Limb (tissue), 2 donors: ENCODE measurements at regions not wholly inside any gene's neighbourhood (a gene's known extent, or its start where the extent isn't known, plus 50 kb on each side); places are given as distances from the start of the nearest gene placed in this dataset.
"Not testable (repeated sequence)": the region's sequence is repeated elsewhere in the genome, so short reads cannot be mapped to it uniquely, and the experiment has no call there.

Experiments
- DNase-seq, 2 donors: peaks; one replicate each; pipeline ENCODE4 v3.0.0-alpha.2; 2016; ENCODE audit errors: extremely low spot score in 2 of 2

DNA sequence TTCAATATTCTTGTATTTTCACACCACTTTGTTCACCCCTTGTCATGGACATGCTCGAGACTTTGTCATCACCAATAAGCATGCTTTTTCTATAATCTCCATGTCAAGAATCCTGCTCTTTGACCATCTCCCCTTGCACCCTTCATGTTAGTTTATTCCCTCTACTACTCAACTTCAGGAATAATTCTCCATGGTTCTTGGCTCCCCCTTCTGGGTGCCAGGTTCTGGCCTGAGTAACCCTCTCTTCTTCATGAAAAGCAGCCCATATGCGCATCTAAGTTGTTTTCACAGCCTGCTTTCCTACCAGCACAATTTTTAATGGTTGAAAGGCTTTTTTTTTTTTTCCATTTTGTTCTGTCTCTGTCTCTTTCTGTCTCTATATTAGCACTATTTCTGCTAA is 160.7 kb downstream of the LEPR start:
- no peak for DNase-seq

DNA sequence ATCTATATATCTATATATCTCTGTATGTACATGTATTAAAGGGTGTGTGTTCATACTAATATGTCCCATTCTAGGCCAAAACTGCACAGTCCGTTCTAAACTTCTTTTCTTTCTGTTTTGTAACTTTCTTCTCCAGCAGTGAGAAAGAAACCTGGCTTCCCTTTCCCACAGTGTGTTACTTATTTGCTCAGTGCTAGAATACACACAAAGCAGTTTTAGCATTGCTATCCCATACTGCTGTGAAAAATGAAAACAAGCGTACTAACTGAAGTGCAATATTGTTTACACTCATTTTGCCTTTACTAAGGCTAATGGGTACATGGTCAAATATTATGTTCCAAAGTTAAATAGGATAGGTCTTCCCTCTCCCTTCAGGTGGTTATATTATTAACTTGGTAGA is 163.9 kb downstream of the LEPR start:
- DNase-seq = no peak

DNA sequence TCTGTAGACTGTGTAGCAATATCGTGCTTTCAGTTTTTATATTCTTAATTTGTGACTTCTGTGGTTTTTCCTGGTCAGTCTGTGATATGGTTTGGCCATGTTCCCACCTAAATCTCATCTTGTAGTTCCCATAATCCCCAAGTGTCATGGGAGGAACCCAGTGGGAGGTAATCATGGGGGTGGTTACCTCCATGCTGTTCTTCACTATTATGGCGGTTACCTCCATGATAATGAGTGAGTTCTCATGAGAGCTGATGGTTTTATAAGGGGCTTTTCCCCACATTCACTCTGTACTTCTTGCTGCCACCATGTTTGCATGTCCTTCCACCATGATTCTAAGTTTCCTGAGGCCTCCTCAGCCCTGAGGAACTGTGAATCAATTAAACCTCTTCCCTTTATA is 169.8 kb downstream of the LEPR start:
- no peak for DNase-seq

DNA sequence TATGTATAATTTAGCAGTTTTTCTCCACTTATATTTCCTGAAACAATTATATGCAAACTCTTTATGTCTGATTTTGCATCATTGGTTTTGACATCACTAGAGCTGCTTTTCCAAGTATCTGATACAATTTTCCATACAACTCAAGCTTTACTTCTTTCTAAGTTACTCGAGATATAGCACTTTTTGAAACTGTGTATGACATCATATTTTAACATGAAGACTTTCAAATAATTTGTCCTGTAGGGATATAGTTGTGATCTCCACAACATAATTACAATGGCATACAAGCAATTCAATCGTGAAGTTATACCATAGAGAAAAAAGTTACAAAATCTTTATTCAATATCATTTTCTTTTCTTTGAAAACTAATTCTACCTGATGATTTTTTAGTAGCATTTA is 173.0 kb downstream of the LEPR start:
- no peak for DNase-seq

DNA sequence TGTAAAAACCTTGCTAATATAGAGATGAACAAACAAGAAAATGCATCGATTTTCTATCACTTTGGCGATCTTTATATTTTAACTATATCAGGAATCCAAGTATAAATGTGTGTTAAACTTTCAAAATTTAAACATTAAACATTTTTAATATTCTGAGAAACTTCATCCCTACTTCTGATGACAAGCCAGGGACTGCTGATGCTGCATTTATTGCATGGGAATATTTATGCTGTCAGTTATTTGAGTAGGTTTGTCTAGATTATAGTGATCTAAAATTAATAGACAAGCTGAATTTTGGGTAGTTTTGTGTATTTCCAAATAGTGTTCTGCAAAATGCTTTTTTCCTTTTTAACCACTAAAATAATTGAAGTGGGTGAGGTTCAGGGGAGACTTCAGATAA is 175.3 kb downstream of the LEPR start:
- no peak for DNase-seq

DNA sequence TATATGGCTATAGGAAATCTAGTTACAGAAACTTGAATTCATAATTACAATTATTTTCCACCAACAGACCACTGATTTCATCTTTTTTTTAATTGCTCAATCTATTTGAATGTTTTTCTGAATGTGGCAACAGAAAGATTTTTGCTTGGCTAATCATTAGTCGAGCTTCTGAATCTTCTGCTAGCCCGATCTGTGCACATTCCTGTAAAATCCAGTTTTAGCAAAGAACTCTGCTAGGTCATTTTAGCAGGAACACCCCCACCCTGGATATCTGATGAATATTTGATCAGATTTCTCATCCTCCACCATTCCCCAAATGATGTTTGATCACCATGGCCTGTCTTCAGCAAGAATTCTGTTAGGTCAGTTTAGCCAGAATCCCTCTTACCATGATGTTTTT is 176.3 kb downstream of the LEPR start:
- DNase-seq = no peak

DNA sequence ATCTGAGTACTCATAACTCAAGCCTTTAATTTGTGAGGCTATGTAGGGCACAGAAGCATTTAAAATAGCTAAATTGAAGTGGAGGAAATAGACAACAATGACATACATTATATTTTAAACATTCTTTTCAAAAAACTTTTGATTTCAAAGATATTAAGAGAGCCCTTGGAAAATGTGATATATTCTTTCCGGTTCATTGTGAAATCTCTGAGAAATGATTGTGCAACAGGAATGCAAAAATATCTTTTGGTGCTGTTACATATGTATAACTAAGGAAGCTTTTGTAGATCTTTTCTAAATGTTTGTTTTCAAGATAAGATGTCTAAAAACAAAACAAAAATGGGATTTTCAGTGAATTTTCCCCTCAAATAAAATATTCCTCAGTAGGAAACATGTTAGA is 185.2 kb downstream of the LEPR start:
- DNase-seq = no peak

DNA sequence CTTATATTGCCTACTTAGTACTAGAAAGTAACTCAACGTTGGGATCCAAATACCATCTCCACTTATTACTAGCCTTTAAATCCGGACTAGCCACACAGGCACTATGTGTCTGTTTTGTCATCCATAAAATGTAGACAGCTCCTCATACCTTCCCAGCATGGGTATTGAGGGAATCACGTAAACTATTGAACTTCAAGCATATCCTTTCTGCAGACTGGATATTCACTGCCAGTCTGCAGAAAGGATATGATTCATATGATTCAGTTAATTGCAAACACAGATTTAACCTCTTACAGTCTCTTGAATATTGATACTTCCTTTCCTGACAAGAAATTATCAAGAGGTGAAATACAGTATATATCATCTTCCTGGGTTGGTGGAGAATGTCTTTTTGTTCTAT is 186.0 kb downstream of the LEPR start:
- no peak for DNase-seq

DNA sequence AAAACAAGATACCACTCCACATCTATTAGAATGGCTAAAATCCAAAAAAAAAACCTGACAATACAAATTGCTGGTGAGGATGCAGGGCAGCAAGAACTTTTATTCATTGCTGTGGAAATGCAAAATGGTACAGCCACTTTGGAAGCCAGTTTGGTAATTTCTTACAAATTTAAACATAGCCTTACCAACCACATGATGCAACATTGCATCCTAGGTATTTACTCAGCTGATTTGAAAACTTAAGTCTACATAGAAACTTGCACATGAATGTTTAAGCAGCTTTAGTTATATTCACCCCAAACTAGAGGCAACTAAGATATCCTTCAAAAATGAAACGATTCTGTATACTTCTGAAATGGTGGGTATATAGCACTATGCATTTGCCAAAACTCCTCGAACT is 178.8 kb upstream of the PDE4B start:
- DNase-seq = no peak

DNA sequence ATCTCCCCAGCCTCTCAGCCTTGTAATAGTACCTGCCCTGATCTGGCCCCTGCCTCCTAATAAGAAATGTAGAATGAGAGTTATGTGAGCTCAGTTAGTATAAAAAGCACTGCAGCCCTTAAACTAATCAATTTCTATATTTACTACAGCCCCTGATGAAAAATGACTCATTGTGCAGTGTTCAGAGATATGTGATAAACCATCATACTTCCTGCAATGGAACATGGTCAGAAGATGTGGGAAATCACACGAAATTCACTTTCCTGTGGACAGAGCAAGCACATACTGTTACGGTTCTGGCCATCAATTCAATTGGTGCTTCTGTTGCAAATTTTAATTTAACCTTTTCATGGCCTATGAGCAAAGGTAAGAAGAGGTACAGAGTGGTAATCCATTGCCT is 176.8 kb upstream of the PDE4B start:
- DNase-seq = no peak

DNA sequence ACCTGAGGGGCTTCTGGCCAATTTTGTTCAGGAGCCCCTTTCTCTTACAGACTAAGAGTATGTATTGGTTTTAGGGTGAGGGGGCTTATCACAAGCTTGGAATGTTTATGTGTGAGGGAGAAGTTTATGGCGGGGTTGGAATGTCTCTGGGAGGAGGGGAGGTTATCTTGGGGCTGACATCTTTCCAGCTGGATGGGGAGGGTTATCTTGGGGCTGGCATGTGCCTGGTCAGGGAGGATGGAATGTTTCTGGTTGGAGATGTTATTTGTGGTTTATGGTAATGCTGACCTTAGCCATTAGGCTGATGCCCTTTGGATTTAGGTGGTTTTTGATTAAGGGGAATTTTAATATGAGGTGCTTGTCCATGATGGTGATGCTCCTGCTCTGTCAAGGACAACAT is 171.0 kb upstream of the PDE4B start:
- DNase-seq = not testable (repeated sequence)

DNA sequence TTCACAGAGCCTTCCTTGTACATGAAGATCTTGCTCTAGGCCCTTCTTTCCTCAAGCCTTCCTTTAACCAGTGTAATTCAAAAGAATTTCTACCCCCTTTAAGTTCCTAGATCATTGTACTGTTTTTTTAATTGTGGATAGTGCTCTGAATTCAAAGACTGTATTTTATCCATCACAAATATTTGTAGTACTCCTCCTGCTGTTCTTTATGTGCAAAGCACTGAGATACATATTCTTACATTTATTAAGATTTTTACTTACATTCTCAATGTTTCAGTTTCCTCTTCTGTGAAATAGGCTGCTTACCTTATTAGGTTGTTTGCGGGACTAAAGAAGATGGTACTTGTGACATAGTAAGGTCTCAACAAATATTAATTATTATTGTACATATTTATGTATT is 168.8 kb upstream of the PDE4B start:
- no peak for DNase-seq

DNA sequence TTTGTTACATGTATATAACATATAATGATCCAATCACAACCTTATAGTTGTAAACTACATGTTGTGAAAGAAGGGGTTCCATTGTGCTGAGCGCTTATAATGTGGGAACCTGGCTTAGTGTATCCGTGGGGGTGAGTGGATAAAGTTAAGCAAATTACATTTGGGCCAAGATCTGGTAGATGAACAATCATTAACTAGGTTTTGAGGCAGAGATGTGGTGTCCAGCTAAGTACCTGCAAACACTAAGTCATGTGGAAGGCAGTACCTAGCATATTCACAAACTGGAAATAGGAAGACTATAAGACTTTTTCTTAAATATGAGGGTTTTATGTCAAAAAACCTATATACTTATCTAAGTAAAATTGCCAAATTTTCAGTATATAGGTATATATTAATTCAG is 167.2 kb upstream of the PDE4B start:
- no peak for DNase-seq

DNA sequence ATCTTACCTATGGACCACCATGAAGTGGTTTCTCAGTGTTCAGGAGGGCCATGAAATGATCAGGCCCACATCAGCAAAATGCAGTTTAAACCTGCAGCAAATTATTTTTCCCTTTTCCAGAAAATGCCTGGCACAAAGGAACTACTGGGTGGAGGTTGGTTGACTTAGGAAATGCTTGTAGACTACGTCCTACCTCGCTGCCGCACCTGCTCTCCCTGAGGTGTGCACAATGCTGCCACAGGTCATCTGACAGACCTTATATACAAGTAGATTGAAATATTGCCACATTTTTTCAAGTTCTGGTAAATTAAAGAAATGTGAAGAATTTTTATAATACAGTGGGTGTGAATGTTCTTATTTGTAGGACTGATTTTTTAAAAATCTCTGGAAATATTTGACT is 166.7 kb upstream of the PDE4B start:
- DNase-seq = no peak

DNA sequence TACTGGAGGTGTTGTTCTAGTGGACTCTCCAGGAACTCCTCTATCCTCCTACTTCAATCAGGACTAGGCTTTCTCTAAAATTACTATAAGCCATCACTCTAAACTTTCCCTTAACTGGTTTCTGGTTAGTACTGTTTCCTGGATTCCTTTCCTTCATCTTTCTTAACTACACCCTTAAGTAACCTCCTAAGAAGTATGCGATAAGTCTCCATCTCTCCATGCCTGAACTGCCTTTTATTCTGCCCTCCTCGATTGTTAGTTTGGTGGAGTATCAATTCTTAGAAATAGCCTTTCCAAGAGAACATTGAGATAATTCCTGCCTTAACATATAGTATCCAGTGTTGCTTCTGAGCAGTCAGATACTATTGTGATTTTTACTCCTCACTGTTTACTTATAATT is 162.9 kb upstream of the PDE4B start:
- DNase-seq = no peak

DNA sequence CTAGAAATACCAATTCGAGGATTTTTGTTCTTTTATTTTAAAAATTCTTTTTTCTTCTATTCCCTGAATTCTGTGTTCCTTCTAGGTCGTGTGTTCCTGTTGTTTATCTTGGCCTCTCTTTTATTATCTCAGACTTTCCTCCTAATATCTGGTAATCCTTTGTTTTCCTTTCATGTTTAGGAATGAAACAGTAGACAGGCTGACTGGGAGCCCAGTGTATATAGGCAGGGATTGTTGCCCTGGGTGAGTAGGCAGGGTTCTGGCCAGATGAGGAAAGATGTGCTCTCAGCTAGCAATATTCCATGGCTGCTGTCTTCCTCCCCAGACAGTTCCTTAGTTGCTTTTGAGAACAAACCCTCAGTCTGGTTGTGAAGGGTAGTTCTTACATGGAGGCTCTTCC is 161.8 kb upstream of the PDE4B start:
- no peak for DNase-seq

DNA sequence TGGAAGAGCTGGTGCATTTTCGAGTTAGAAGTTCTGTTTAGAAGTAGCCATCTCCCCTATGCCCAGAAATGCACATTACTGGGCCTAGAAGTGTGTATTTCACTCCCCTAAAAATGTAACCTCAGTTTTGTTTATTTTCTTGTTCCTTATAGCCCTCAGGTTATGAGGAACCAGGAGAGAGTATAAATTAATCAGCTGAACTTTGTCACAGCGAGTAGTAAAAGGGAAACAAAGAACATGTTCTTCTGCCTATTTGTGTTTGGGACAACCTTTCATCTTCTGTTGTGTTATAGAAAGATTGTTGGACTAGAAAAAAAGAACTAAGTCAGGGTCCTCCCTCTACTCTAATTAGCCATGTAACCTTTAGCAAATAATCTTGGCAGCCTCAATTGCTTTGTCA is 160.5 kb upstream of the PDE4B start:
- no peak for DNase-seq

DNA sequence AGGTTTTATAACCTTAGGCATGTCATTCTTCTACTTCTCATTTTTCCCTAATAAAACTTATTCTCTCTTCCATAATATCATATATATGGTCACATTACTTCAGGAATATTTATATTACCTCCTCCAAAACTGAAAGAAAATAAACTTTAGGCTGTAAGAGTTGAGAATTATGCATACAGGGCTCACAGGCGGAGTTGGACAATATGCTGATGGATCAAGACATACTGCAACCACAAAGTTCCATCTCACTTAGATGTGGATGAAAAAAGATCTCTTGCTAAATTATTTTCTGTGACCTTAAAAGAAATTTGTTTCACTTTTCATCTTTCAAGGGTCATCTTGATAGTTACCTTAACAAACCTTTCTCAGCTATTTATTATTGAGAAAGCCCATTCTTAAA is 152.6 kb upstream of the PDE4B start:
- DNase-seq = no peak

DNA sequence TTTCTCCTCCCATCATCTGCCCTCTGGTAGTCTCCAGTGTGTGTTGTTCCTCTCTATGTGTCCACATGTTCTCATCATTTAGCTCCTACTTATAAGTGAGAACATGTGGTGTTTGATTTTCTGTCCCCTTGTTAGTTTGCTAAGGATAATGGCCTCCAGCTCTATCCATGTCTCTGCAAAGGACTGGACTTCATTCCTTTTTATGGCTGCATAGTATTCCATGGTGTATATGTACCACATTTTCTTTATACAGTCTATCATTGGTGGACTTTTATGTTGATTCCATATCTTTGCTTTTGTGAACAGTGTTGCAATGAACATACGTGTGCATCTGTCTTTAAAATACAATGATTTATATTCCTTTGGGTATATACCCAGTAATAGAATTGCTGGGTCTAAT is 143.5 kb upstream of the PDE4B start:
- not testable (repeated sequence) for DNase-seq

DNA sequence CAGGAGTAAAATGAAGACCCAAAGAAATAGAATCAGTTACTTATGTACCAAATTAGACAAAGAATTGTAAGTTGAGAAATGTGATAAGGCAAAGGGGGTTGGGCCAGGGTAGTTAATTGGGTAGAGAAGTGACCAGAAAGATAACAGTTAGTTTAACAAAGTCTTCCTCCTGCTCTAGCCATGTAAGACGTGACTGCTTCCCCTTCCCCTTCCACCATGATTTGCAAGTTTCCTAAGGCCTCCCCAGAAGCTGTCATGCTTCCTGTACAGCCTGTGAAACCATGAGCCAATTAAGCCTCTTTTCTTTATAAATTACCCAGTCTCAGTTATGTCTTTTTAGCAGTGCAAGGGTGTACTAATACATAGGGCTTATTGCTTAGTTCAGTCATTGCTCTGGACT is 142.0 kb upstream of the PDE4B start:
- DNase-seq = no peak

DNA sequence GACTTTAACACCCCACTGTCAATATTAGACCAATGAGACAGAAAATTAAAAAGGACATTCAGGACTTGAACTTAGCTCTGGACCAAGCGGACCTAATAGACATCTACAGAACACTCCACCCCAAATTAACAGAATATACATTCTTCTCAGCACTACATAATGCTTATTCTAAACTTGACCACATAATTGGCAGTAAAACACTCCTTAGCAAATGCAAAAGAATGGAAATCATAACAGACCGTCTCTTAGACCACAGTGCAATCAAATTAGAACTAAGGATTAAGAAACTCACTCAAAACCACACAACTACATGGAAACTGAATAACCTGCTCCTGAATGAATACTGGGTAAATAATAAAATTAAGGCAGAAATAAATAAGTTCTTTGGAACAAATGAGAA is 138.2 kb upstream of the PDE4B start:
- DNase-seq = not testable (repeated sequence)

DNA sequence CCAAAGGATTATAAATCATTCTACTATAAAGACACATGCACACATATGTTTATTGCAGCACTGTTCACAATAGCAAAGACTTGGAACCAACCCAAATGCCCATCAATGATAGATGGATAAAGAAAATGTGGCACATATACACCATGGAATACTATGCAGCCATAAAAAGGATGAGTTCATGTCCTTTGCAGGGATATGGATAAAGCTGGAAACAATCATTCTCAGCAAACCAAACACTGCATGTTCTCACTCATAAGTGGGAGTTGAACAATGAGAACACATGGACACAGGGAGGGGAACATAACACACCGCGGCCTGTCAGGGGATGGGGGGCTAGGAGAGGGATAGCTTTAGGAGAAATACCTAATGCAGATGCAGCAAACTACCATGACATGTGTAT is 135.1 kb upstream of the PDE4B start:
- DNase-seq = not testable (repeated sequence)

DNA sequence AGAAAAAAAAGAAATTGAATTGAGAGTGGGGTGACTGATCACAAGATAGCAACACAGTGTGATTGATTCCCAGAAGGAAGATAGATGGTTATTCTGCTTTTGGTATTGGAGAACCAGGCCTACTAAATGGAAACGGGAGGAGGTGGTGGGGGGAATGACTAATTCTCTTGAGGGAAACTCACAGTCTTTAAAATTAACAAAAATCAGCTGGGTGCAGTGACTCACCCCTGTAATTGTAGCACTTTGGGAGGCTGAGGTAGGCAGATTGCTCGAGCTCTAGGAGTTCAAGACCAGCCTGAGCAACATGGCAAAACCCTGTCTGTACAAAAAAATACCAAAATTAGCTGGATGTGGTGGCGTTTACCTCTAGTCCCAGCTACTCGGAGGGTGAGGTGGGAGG is 134.6 kb upstream of the PDE4B start:
- no peak for DNase-seq

DNA sequence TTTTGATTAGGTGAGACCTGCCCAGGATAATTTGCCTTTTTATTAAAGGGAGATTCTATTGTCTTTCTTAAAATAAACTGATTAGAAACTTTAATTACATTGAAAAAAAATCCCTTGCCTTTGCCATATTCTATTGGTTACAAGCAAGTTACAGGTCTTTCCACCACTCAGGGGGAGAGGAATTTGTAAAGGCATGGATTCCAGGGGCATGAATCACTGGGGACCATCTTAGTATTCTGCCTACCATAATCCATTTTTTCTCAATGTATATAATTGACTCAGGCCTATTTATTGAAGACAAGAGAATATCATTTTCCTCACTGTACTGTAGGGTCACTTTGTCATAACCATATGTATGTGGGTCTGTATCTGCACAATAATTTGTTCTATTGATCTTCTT is 124.3 kb upstream of the PDE4B start:
- no peak for DNase-seq

DNA sequence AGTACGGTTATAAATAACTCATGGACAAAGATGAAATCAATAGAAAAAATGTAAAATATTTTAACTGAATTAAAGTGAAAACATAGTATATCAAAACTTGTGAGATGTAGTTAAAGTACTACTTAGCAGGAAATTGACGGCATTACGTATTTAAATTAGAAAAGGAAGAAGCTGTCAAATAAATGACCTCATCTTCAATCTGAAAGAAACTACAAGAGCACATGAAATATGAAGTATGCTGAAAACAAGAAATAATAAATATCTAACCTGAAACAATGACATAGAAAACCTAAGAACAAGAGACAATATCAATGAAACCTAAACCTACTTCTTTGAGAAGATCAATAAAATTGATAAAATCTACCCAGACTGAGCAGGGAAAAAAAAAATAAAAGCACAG is 122.2 kb upstream of the PDE4B start:
- no peak for DNase-seq
